Right lung (tissue), 2 donors: ENCODE measurements at regions not wholly inside any gene's neighbourhood (a gene's known extent, or its start where the extent isn't known, plus 50 kb on each side); places are given as distances from the start of the nearest gene placed in this dataset.
"Not testable (repeated sequence)": the region's sequence is repeated elsewhere in the genome, so short reads cannot be mapped to it uniquely, and the experiment has no call there.

ENCODE experiments used
- DNase-seq, 2 donors: peaks; one replicate each; pipeline ENCODE4 v3.0.0-alpha.2; 2013

DNA sequence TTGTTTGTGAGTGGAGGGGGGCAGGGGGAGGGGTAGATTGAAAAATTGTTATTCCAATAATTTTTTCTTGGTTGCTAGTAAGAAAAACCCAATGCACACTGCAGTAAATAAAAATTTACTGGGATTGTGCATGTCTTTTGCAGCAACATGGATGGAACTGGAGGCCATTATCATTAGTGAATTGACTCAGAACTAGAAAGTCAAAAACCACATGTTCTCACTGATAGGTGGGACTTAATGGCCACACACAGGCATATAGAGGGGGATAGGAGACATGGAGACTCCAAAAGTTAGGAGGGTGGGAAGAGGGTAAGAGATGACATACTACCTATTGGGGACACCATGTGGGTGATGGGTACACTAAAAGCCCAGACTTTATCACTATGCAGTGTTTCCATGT, 67.2 kb downstream of the BUB3 start:
- no peak for DNase-seq

DNA sequence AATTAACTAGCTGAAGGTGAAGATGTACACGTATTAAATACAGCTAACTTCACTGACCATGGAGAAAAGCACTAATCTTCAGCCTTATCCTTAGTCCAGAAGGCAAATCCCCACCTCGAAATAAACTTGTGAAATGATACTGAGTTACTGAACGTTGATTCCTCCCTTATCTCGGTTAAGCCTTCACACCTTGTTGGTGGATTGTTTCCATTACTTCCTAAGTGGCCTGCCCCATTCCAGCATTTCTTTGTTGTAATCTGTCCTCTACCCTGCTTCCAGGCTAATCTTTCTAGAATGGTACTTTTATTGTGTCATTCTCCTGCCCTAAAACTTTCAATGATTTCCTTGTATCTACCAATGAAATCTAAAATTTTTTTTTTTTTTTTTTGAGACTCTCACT, 68.6 kb downstream of the BUB3 start:
- no peak for DNase-seq

DNA sequence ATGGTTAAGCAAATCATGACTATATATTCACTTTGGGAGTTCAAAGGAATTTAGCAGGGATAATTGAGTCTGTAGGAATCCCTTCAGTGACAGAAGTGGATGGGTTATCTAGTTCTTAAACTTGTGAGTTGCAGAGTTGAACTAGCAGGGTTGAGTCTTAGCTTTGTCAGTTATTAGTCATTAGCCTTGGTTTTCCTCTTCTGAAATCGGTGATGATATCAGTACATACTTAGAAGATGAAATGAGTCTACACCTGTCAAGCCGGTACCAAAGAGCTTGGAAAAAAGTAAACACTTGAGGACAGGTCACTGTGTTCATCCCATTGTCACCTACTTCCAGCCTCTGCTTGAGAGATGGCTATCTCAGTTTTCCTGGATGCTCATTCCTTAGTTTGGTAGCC, 73.5 kb downstream of the BUB3 start:
- DNase-seq: no peak

DNA sequence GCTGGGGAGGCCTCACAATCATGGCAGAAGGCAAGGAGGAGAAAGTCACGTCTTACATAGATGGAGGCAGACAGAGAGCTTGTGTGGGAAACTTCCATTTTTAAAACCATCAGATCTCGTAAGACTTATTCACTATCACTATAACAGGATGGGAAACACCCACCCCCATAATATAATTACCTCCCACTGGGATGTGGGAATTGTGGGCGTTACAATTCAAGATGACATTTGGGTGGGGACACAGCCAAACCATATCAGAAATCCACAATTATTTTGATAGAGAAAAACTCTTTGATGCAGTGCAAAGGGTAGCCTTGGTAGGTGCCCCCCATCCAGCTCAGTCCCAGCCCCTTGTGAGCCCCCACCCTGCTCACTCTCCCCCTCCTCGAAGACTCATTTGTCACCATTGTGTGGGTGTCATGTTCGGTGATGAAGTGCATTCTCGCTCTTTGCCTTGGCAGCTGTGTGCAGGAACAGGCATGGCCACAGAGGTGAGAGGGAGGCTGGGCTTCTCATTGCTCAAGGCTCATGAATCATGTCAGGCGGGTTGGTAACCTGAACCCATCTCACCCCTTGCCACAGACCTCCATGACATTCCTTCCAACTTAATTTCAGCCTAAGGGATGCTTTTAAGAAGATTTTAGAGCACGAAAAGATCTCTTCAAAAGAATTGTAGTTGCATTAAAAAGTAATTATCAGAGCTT, 75.9 kb downstream of the BUB3 start:
- DNase-seq: no peak

DNA sequence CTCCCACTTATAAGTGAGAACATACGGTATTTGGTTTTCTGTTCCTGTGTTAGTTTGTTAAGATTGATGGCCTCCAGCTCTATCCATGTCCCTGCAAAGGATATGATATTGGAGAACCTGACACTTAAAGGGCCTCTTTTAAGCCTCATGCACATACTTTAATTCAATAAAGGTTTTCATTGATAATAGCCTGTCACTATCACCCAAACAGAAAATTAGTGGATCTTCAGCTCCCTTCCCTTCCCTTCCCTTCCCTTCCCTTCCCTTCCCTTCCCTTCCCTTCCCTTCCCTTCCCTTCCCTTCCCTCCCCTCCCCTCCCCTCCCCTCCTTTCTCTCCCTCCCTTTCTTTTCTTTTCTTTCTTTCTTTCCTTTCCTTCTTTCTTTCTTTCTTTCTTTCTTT, 78.7 kb downstream of the BUB3 start:
- not testable (repeated sequence) for DNase-seq

DNA sequence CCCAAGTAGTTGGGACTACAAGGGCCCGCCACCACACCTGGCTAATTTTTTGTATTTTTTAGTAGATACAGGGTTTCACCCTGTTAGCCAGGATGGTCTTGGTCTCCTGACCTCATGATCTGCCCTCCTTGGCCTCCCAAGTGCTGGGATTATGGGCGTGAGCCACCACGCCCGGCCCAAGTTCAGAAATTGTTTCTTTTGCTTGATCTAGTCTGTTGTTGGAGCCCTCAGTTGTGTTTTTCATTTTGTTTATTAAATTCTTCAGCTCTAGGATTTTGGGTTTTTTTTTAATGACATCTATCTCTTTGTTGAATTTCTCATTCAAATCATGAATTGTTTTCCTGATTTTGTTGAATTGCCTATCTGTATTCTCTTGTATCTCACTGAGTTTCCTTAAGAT, 80.8 kb downstream of the BUB3 start:
- DNase-seq: not testable (repeated sequence)

DNA sequence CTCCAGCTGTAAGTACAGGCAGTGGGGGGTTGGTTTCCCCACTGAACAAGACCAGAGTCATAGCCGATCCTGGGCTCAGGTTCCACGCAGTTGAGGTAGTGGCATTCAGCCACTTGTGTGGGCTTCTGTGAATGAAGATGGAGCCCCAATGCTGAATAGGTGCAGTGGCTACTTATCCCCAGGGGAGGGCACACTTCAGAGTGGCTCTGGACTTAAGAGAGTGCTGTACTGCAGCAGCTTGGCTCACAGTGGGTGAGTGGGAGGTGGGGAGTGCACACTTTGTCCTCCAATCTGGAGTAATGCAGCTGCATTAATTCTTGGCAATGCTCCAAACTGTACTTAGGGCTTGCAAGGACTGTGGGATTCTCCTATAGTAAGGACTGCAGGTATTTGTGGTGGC, 81.9 kb downstream of the BUB3 start:
- no peak for DNase-seq

DNA sequence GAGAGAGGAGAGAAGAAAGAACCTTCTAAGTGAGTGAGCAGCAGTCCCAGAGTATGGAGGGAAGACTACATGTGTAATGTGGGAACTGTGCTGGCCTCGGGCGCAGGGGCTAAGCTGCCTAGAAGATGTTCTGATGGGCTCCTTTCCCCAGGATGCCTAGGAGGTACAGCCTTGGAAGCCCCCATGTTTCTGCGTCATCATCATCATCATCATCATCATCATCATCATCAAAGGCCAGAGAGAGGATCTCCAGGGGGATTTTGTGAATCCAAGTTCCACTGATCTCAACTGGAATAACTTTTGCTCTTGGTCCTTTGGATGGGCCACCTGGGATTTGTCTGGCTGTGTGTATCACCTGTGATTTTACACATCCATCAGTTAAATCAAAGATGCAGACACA, 86.0 kb downstream of the BUB3 start:
- DNase-seq: no peak

DNA sequence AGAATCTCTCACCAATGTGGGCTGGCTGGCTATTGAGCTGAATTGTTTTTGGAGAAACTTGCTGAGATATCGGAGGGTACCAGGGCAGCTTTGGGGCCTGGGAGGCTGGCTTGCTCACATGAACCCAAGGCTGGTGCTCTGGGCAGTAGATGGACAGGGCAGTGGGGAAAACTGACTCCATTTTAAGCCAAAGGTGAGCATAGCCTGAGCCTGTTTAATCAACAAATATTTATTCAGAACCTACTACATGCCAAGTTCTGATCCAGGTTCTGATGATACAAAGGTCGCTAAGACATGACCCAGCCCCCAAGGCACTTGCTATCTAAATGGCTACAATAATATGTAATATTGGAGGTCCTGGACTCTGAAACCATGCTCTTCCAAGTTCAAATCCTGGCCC, 86.6 kb downstream of the BUB3 start:
- no peak for DNase-seq

DNA sequence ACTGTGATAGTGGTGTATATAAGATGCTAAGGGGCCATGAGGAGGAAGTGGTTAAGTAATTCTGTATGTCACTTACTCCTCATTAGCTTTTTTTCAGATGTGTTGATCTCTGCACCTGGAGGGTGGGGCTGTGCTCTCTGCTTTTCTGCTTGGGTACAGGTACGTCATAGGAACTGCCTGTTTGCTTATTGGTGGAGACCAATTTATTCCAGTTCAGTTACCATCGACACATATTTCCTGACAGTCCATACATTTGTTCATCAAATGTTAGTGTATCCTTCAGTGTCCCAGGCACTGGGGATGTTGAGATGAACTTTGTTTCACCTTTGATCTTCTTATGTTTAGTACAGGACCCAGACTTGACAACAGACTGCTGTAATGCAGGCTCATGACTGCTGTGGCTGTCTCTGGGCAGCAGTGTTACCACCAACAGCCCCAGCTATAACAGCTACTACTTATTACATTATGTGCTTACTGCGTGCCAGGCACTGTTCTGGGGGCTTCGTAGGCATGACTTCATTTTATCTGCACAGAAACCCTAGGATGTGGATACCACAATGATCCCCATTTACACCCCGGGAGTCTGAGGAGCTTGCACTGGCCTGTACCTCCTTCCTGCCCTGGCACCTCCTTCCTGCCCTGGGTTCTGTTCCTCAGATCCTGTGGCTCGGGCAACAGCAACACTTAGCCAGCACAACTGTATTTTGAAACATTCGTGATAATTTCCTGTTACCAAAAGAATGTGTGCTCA, 87.4 kb downstream of the BUB3 start:
- DNase-seq: no peak

DNA sequence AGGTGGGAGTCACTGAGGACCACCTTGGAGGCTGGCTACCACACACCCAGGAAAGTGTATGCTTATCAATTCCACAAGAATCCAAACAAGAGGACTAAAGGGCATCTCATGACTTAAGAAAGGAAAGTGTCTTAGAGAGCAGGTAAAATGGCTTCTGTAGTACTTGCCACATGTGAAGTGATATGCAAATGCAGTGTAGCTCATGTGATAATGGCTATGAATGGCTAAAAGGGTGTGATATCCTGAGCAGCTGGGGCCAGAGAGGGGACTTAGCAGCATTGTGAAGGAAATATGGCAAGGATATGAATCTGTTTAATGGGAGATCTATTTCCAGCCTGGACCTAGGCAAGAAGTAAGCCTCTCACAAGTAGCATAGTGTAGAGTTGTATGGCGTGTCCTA, 90.5 kb downstream of the BUB3 start:
- no peak for DNase-seq

DNA sequence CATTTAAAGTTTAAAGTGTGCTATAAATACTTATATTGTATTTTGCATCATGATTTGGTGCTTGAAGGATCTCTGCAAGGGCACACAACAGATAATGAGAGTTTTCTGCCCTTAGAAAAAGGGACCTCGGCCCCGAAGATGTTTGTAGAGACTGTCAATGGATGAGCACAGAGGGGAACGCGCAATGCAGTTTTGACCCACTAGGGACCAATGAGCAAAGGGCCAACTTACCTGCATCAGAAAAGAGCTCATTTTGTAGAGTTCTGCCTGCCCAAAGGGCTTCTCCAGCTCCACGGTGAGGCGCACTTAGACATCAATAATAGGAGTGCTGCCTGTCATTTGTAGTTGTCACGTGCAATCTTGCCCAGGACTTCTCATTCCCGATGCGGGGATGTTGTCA, 91.1 kb downstream of the BUB3 start:
- DNase-seq: no peak

DNA sequence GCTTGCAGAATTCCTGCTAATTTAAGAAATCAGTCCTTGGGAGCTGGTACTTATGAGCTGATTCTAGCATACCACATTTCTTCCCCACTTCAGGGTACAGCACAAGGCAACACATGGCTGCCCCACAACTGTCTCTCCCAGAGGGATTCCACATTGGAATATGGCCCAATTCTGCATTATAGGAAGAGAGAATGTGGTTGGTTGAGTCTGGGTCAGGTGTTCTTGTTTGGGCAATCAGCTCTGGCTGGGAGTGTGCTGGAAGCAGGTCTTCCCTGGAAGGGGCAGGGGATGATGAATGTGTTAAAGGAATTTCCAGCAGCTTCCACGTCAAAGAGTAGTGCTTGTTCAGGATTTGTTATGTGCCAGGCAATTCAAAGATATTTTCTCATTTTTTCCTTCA, 95.7 kb downstream of the BUB3 start:
- DNase-seq: no peak

DNA sequence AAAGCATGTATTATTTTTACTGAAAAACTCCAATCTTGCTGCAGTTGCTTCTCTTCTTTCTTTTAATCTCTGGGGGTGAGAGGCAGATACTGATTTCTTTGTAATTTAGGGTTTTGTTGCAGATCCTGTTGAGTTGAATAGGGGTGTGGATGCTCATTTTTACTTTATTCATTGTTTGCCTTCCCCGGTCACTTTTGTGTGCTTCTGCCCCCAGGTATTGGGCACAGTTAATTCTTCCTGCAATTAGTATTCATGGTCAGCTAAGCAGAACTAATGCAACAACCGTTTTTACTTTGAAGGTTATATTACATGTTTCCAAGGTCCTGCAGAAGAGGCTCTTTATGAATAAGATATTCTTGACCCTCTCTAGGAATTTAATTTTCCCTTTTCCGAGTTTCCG, 96.4 kb downstream of the BUB3 start:
- no peak for DNase-seq

DNA sequence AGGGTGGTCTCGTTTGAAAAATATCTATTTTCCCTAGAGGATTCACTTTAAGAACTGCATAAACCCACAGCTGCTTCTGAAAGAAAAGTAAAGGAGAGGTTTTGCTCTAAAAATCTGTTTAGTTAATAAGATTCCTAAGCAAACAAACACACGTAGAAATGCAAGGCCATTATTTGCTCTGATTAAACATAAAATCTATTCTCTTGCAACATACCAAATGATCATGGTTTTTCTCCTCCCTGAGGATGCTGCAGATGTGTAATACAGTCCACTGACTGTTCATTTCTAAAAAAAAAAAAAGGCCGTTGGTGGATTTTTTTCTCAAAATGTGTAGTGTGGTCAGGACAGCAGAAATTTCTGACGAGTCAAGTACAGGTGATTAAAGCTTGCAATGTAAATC, 98.6 kb downstream of the BUB3 start:
- DNase-seq: no peak

DNA sequence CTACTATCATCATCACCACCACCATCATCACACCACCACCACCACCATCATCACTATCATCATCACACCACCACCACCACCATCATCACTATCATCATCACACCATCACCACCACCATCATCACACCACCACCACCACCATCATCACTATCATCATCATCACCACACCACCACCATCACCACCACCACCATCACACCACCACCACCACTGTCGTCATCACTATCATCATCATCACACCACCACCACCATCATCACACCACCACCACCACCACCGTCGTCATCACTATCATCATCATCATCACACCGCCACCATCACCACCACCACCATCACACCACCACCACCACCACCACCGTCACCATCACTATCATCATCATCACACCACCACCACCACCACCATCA, 100.1 kb downstream of the BUB3 start:
- not testable (repeated sequence) for DNase-seq

DNA sequence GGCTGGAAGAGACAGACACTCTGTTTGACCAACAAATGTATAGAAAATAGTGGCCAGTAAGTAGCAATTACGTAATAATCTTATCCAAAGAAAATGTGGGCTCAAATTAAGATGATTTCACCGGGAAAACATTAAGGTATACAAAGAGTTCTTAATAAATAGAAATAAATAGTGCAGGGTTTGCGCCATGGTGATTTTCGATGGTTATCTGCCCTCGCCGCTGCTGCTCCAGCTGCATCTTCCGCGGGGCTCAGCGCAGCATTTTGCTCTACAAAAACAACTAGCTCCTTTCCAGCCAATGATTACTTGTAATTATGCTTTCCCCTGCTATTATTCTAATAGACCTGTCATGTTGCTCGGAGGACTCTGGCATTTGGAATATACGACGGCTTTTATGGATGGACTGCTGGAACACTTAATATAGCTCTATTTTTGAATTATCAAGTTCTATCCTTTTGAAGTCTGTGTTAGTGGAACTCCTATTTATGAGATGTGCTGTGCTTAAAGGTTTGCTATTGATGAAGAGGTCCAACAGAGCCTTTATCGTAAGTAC, 103.8 kb downstream of the BUB3 start:
- DNase-seq: no peak

DNA sequence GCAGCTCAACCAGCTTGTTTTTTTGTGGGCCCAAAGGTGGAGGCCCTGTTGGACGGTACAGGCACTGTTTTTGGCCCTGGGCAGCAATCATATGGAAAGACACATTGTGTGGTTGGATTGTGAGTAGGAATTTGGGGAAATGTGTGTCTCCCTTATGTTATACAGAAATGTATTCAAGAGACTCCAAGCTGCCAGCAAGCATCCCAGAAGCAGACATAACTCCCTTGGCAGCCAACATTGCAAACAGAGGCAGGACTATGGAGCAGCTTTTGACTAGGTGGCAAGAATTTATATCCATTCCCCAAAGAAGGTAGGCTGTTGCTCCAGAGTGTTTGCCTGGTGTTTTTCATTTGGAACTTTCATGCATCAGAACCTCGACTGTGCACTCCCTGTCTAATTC, 104.9 kb downstream of the BUB3 start:
- DNase-seq: no peak

DNA sequence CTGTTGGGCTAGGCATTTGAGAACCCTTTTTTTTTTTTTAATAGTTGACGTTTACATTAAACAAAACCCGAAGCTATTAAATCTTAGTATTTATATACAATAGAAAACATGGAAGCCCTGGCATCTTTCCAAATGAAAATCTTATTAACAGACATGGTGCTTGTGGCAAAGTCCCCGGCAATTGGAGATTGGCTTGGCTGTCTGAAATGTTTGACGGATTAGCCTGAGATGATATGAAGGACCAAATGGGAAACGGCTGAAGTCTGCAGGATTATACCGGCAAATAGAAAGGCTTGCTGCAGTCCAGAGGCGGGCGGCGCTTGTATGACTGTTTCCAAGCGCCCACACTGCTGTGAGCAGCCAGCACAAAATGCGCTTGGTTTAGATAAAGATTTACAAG, 105.6 kb downstream of the BUB3 start:
- no peak for DNase-seq

DNA sequence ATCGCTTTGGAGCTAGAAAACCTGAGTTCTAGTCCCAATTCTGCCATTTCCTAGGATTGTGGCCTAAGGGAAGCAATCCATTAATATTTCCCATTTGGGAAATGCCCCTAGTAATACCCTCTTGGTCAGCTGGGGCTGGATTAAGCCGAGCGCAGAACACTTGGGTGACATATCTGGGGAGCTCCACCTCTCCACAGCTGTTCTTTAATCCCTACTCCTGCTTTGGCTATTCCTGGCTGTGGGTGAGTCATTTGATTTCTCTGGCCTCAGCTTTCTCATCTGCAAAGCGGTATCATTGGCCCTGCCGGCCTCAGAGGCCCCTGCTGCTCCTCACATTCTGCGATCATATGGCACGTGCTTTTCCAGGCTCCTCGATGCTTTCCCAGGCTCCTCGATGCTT, 108.3 kb downstream of the BUB3 start:
- DNase-seq: no peak

DNA sequence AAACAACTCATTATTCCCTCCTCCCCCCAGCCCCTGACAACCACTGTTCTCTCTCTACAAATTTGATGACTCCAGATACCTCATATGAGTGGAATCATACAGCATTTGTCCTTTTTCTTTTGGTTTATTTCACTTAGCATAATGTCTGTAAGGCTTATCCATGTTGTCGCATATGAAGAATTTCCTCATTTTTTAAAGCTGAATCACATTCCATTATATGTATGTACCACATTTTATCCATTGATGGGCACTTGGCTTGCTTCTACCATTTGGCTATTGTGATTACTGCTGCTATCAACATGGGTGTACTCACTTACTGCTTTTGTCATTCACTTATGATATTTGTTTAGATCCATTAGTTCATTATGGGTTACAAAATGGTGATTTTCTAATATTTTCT, 112.8 kb downstream of the BUB3 start:
- no peak for DNase-seq

DNA sequence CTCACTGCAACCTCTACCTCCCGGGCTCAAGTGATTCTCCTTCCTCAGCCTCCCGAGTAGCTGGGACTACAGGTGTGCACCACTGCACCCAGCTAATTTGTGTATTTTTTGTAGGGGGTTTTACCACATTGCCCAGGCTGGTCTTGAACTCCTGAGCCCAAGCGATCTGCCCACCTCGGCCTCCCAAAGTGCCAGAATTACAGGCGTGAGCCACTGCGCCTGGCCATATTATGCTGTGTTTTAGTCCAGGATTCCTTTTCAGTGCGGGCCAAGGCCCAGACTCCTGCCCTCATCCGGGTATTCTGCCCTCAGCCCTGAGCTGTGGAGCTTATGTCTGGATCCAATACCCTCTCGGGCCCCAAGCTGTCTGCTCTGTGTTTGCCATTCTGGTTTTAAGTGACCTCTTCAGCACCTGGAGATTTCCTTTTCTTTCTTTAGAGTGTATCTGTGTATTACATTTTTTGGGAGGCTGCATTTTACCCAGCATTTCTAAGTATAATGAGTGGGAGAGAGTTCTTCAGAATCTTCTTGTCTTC, 114.9 kb downstream of the BUB3 start:
- DNase-seq: no peak

DNA sequence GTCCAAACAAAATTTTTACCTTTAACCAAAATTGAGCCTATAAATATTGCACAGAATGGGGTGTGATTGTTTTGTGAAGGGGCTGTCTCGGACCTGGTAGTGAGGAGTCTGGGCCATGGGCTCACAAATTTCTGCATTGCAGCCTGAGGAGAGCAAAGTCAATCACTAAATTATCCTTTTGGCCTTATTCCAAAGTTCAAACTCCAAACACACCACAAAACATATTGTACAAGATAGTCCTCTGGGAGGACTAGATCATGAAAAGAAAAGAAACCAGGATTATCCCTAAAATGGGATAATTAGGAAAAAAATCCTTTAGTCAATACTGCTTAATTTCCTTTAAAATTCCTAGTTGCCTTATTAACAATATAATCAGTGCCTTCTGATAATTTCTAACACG, 115.5 kb downstream of the BUB3 start:
- no peak for DNase-seq
